BLaER1 treated with 17β-estradiol and CSF1 and Interleukin-3, amounts not matched to agents 10 nM and 100 nM (cell line): ENCODE measurements at regions not wholly inside any gene's neighbourhood (a gene's known extent, or its start where the extent isn't known, plus 50 kb on each side); places are given as distances from the start of the nearest gene placed in this dataset.

Experiments
- H3K27ac ChIP-seq, 11 experiments: shearing (Covaris generic); formaldehyde crosslinking; 2 replicates each; pipeline ENCODE4 v1.8.1; 2022
- H3K27me3 ChIP-seq, 11 experiments: shearing (Covaris generic); formaldehyde crosslinking; 2 replicates each; pipeline ENCODE4 v1.8.1; 2022
- H3K36me3 ChIP-seq, 11 experiments: shearing (Covaris generic); formaldehyde crosslinking; 2 replicates each; pipeline ENCODE4 v1.8.1; 2022
- H3K4me1 ChIP-seq, 10 experiments: shearing (Covaris generic); formaldehyde crosslinking; 2 replicates each; pipeline ENCODE4 v1.8.1; 2022
- H3K4me2 ChIP-seq, 11 experiments: shearing (Covaris generic); formaldehyde crosslinking; 2 replicates each; pipeline ENCODE4 v1.8.1; 2022
- H3K4me3 ChIP-seq, 10 experiments: shearing (Covaris generic); formaldehyde crosslinking; 2 replicates each; pipeline ENCODE4 v1.8.1; 2022
- H3K9ac ChIP-seq, 11 experiments: shearing (Covaris generic); formaldehyde crosslinking; 2 replicates each; pipeline ENCODE4 v1.8.1; 2022
- H3K9me3 ChIP-seq, 11 experiments: shearing (Covaris generic); formaldehyde crosslinking; replicated peaks in 1 of 11; 2 replicates each; pipeline ENCODE4 v1.8.1; 2022
- H4K20me1 ChIP-seq, 11 experiments: shearing (Covaris generic); formaldehyde crosslinking; 2 replicates each; pipeline ENCODE4 v1.8.1; 2022
- Cebpa-rat ChIP-seq, 11 experiments: shearing (Covaris generic); IDR thresholded peaks; 2 replicates each; pipeline ENCODE4 v1.8.1; 2022

- Histone ChIP-seq H4K20me1 (no peaks in the 10 kb centered on the region), H3K4me2 (no peak overlapping the region)
These were observed 718.7 kb upstream of the FAM98A start for GRCh38 chr2:34317797-34318196.

GRCh38 chr2:34316788-34317187 is 717.7 kb upstream of the FAM98A start:
- no peaks in the 10 kb centered on the region for H3K4me1 ChIP-seq
- no peak overlapping the region for H3K4me2 ChIP-seq
- no peak overlapping the region for H3K9ac ChIP-seq
- H3K27me3 ChIP-seq: no peaks in the 10 kb centered on the region
- no peaks in the 10 kb centered on the region for H4K20me1 ChIP-seq
- no peak overlapping the region for H3K27ac ChIP-seq
- H3K9me3 ChIP-seq: no peaks in the 10 kb centered on the region
- no peak for TF ChIP-seq Cebpa-rat (IDR thresholded peaks at IDR 0.05)
- no peaks in the 10 kb centered on the region for H3K36me3 ChIP-seq
- H3K4me3 ChIP-seq: no peak overlapping the region

More at GRCh38 chr2:34317797-34318196, 718.7 kb upstream of the FAM98A start:
- Histone ChIP-seq H3K4me1 (no peaks in the 10 kb centered on the region), H3K4me3 (no peak overlapping the region), H3K27me3 (no peaks in the 10 kb centered on the region), H3K9ac (no peak overlapping the region), H3K9me3 (no peaks in the 10 kb centered on the region), H3K27ac (no peak overlapping the region), H3K36me3 (no peaks in the 10 kb centered on the region)
- TF ChIP-seq Cebpa-rat (IDR thresholded peaks at IDR 0.05): no peak

GRCh38 chr2:34311816-34312215 is 712.7 kb upstream of the FAM98A start:
- Histone ChIP-seq H3K36me3 (no peaks in the 10 kb centered on the region), H3K4me1 (no peaks in the 10 kb centered on the region), H3K27ac (no peak overlapping the region), H3K9me3 (no peaks in the 10 kb centered on the region), H3K9ac (no peak overlapping the region), H3K4me3 (no peak overlapping the region), H4K20me1 (no peaks in the 10 kb centered on the region), H3K27me3 (no peaks in the 10 kb centered on the region), H3K4me2 (no peak overlapping the region)
- TF ChIP-seq Cebpa-rat (IDR thresholded peaks at IDR 0.05): no peak

DNA sequence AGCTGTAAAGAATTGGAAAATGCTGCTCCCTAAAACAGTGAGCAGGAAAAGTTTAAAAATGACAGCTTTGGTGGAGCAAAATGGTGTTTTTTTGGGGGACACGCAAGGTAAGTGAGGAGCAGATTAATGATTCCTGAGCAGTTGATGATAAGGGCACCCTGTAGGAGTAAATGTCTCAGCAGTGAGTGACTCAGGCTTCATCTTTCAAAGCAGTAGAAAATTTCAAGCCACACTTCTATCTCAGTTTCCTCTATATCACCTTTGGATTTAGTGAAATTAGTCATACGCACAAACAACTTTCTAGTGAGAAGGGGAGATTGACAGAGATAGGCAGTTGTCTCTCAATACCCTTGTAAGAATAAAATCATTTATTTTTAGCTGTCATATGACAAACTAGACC is 709.0 kb upstream of the FAM98A start:
- no peaks in the 10 kb centered on the region for H3K4me1 ChIP-seq
- H3K4me2 ChIP-seq: no peak overlapping the region
- no peak overlapping the region for H3K4me3 ChIP-seq
- H3K27me3 ChIP-seq: no peaks in the 10 kb centered on the region
- H3K9me3 ChIP-seq: no peaks in the 10 kb centered on the region
- H3K9ac ChIP-seq: no peak overlapping the region
- H3K36me3 ChIP-seq: no peaks in the 10 kb centered on the region
- TF ChIP-seq Cebpa-rat (IDR thresholded peaks at IDR 0.05): no peak
- no peaks in the 10 kb centered on the region for H4K20me1 ChIP-seq
- no peak overlapping the region for H3K27ac ChIP-seq

DNA sequence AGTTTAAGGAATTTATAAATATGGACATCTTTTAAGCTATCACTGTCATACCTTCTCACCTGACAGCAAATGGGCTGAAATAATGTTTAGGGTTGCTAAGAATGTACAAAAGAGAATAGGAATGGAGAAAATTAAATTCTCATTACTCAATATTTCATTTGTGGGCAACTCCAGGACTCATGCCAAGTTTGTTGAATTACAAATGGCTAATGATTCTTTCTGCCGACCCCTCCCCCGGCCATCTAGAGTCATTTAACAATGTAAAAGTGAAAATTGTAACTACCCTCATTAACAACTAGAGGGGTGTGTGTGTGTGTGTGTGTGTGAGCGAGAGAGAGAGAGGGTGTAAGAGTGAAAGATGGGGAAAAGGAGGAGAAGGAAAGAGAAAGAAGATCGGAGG is 708.5 kb upstream of the FAM98A start:
- no peak overlapping the region for H3K4me3 ChIP-seq
- no peaks in the 10 kb centered on the region for H3K36me3 ChIP-seq
- no peak overlapping the region for H3K27ac ChIP-seq
- no peaks in the 10 kb centered on the region for H3K27me3 ChIP-seq
- TF ChIP-seq Cebpa-rat (IDR thresholded peaks at IDR 0.05): no peak
- no peaks in the 10 kb centered on the region for H4K20me1 ChIP-seq
- H3K9ac ChIP-seq: no peak overlapping the region
- no peaks in the 10 kb centered on the region for H3K9me3 ChIP-seq
- H3K4me1 ChIP-seq: no peaks in the 10 kb centered on the region
- no peak overlapping the region for H3K4me2 ChIP-seq

- H3K9me3 ChIP-seq: no peaks in the 10 kb centered on the region
- H3K36me3 ChIP-seq: no peaks in the 10 kb centered on the region
- H3K27me3 ChIP-seq: no peaks in the 10 kb centered on the region
- no peak overlapping the region for H3K9ac ChIP-seq
- no peaks in the 10 kb centered on the region for H4K20me1 ChIP-seq
- no peak for TF ChIP-seq Cebpa-rat (IDR thresholded peaks at IDR 0.05)
- no peak overlapping the region for H3K27ac ChIP-seq
- no peaks in the 10 kb centered on the region for H3K4me1 ChIP-seq
- no peak overlapping the region for H3K4me3 ChIP-seq
- no peak overlapping the region for H3K4me2 ChIP-seq
These were observed 707.6 kb upstream of the FAM98A start for GRCh38 chr2:34306745-34307144.

DNA sequence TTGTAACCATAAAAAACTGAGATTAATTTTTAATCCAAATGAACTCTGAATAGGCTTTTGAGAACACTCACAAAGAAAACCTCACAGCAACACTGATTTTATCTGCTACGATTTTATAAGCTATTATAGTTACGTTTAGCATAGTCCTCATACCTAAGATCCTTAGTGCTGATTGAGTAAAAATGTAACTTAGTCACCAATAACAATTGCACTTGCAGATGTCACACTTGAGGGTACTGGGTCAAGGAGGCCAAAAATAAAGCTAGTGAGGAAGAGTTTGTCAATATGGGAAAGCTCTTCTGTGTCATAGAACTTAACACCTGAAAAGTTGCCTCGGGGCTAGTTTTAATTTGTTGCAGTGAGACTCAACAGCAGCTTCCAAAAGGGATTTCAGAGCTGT is 706.5 kb upstream of the FAM98A start:
- no peaks in the 10 kb centered on the region for H4K20me1 ChIP-seq
- H3K4me3 ChIP-seq: no peak overlapping the region
- H3K36me3 ChIP-seq: no peaks in the 10 kb centered on the region
- H3K27me3 ChIP-seq: no peaks in the 10 kb centered on the region
- no peak for TF ChIP-seq Cebpa-rat (IDR thresholded peaks at IDR 0.05)
- H3K27ac ChIP-seq: no peak overlapping the region
- H3K9ac ChIP-seq: no peak overlapping the region
- no peaks in the 10 kb centered on the region for H3K9me3 ChIP-seq
- no peak overlapping the region for H3K4me2 ChIP-seq
- H3K4me1 ChIP-seq: no peaks in the 10 kb centered on the region

- Histone ChIP-seq H3K36me3 (no peaks in the 10 kb centered on the region), H3K27ac (no peak overlapping the region), H3K4me2 (no peak overlapping the region), H3K4me3 (no peak overlapping the region), H3K27me3 (no peaks in the 10 kb centered on the region), H4K20me1 (no peaks in the 10 kb centered on the region), H3K9me3 (no peaks in the 10 kb centered on the region), H3K9ac (no peak overlapping the region), H3K4me1 (peaks cover 0 to 6% (median 0%) of the 10 kb centered on the region in 10 experiments; a peak in 3 of 20 replicates)
- TF ChIP-seq Cebpa-rat (IDR thresholded peaks at IDR 0.05): no peak
These were observed 695.9 kb upstream of the FAM98A start for GRCh38 chr2:34294961-34295360.

DNA sequence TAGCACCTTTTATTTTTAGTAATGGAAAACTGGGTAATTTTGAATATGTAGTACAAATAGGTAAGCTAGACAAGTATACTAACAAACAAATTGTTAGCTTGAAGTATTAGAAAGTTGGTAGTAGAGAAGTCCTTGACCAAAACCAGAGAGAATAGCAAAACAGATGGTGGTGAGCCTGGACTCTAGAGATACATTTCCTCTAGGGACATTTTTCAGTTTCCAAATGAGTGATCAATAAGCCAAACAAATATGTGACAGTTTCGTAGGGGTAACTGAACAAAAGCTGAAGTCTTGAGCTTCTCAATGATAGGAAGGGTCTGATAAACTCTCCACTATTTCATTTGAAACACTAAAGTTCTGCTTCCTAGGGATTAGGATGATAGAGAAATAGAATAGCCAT is 692.0 kb upstream of the FAM98A start:
- Histone ChIP-seq H3K27ac (no peak overlapping the region), H3K9ac (no peak overlapping the region), H3K27me3 (no peaks in the 10 kb centered on the region), H3K9me3 (no peaks in the 10 kb centered on the region), H3K4me2 (peak overlapping the region in 3 of 11 experiments; percentile 2 to 14 (median 12); a peak in 3 of 22 replicates), H4K20me1 (no peaks in the 10 kb centered on the region), H3K36me3 (no peaks in the 10 kb centered on the region), H3K4me1 (peaks cover 0 to 8% (median 2%) of the 10 kb centered on the region in 10 experiments; a peak in 5 of 20 replicates), H3K4me3 (no peak overlapping the region)
- no peak for TF ChIP-seq Cebpa-rat (IDR thresholded peaks at IDR 0.05)

DNA sequence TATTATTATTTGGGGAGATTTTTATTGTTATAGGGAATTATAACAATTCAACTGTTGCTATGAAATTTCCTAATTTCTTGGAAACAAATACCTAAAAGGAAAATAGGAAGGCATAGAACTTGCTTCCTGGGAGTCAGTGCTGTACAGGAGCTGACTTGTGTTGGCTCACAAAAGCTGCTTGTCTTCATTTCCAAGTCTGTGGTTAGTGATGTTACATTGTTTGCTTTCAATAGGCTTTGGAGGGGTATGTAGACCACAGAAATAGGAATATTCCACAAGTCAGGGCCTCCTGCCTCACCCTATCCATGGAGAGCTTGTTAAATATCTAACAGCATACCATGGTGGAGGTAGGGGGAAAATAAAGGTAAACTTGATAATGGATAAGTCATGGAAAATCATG is 688.9 kb upstream of the FAM98A start:
- Histone ChIP-seq H3K4me2 (no peak overlapping the region), H3K27ac (no peak overlapping the region), H3K27me3 (no peaks in the 10 kb centered on the region), H4K20me1 (no peaks in the 10 kb centered on the region), H3K9me3 (no peaks in the 10 kb centered on the region), H3K36me3 (no peaks in the 10 kb centered on the region), H3K4me1 (peaks cover 0 to 8% (median 2%) of the 10 kb centered on the region in 10 experiments; a peak in 5 of 20 replicates), H3K9ac (no peak overlapping the region), H3K4me3 (no peak overlapping the region)
- no peak for TF ChIP-seq Cebpa-rat (IDR thresholded peaks at IDR 0.05)
